Thymus (tissue), 11 donors: ENCODE measurements at regions not wholly inside any gene's neighbourhood (a gene's known extent, or its start where the extent isn't known, plus 50 kb on each side); places are given as distances from the start of the nearest gene placed in this dataset.

Source experiments
- DNase-seq, 9 donors: peaks; one replicate each; pipeline ENCODE4 v3.0.0-alpha.2; 2013; ENCODE audit warnings: low spot score in 9 of 9, low read depth in 6 of 9, missing footprints in 1 of 9
- H3K27ac ChIP-seq, 2 donors: one replicate each; pipeline ENCODE4 v1.5.1; 2013; ENCODE audit warnings: control low read depth in 1 of 2, low read depth in 1 of 2, low read length in 1 of 2, mild to moderate bottlenecking in 1 of 2, moderate library complexity in 1 of 2
- H3K27me3 ChIP-seq, 2 donors: one replicate each; pipeline ENCODE4 v1.5.1; 2013; ENCODE audit warnings: low read length in 1 of 2; ENCODE audit not compliant: control insufficient read depth in 2 of 2, insufficient read depth in 1 of 2
- H3K36me3 ChIP-seq, 2 donors: one replicate each; pipeline ENCODE4 v1.5.1; 2013; ENCODE audit warnings: low read length in 1 of 2, mild to moderate bottlenecking in 1 of 2, moderate library complexity in 1 of 2; ENCODE audit not compliant: control insufficient read depth in 2 of 2, insufficient read depth in 2 of 2
- H3K4me1 ChIP-seq, 2 donors: one replicate each; pipeline ENCODE4 v1.5.1; 2013; ENCODE audit warnings: low read length in 2 of 2; ENCODE audit not compliant: control insufficient read depth in 2 of 2, insufficient read depth in 2 of 2
- H3K4me3 ChIP-seq, 2 donors: one replicate each; pipeline ENCODE4 v1.5.1; 2013; ENCODE audit warnings: low read length in 2 of 2, control low read depth in 1 of 2, mild to moderate bottlenecking in 1 of 2
- H3K9me3 ChIP-seq, 2 donors: one replicate each; pipeline ENCODE4 v1.5.1; 2013; ENCODE audit warnings: low read length in 1 of 2, mild to moderate bottlenecking in 1 of 2; ENCODE audit not compliant: control insufficient read depth in 2 of 2, insufficient read depth in 1 of 2
- WGBS: extraction: QIAGEN DNeasy Blood & Tissue Kit; methylation state at CpG from one replicate; pipeline ENCODE4 v1.1.7; 2013; 5-methylcytosine and 5-hydroxymethylcytosine counted together
- donor health status: healthy.

DNA sequence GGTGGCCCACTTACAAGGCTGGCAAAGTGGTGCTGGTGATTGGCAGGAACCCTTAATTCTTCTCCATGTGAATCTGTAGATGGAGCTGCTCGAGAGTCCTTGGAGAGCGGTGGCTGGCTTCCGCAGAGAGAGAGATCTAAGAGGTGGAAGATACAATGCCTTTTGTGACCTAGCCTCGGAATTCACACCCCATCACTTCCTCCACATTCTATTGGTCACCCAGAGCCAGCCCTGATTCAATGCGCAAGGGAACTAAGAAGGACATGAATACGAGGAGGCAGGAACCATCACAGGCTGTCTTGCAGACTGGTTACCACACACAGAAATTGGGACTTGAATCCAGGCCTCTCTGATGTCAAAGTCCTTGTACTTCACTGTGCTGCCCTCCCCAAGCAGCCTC, 128.9 kb upstream of the PROKR2 start:
- Histone ChIP-seq H3K27me3 (peaks cover 0 to 6% of the 10 kb centered on the region in 2 donors), H3K4me1 (no peaks in the 10 kb centered on the region), H3K27ac (no peak overlapping the region), H3K4me3 (no peak overlapping the region), H3K36me3 (no peaks in the 10 kb centered on the region), H3K9me3 (no peaks in the 10 kb centered on the region)
- DNase-seq = no peak
- 89% methylated on average over 6 of the region's 6 CpGs for whole genome bisulfite sequencing

- H3K9me3 ChIP-seq = no peaks in the 10 kb centered on the region
- no peak for DNase-seq
- H3K27ac ChIP-seq = no peak overlapping the region
- H3K27me3 ChIP-seq = no peaks in the 10 kb centered on the region
- H3K4me1 ChIP-seq = no peaks in the 10 kb centered on the region
- no peaks in the 10 kb centered on the region for H3K36me3 ChIP-seq
- WGBS = 94% methylated on average over 5 of the region's 5 CpGs
- no peak overlapping the region for H3K4me3 ChIP-seq
These were observed 125.3 kb upstream of the PROKR2 start for GRCh38 chr20:5442101-5442500.

DNA sequence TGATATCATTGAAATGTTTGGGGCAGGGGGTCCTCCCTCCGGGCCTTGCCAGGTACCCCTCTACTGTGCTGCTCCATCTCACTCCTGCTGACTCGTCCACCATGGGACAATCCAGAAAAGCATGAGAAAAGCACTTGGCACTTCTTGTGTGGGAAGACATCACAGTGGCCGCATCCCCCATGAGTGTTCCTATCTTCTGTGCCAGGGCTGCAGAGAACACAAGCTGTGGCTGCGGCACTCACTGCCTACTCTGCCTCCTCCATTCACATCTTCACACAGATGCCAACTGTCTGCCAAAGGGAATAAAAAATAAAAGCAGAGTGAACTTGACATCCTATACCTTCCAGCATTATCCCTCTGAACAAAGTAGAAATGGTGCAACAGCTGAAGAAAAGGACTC, 117.4 kb upstream of the PROKR2 start:
- no peaks in the 10 kb centered on the region for H3K4me1 ChIP-seq

GRCh38 chr20:5433352-5433751, 116.6 kb upstream of the PROKR2 start:
- no peak overlapping the region for H3K4me3 ChIP-seq
- no peak for DNase-seq
- WGBS = 94% methylated on average over 3 of the region's 3 CpGs

More for the DNA sequence above, 117.4 kb upstream of the PROKR2 start:
- H3K9me3 ChIP-seq = no peaks in the 10 kb centered on the region
- peaks cover 0 to 5% of the 10 kb centered on the region in 2 donors for H3K27me3 ChIP-seq
- no peak for DNase-seq
- H3K4me3 ChIP-seq = no peak overlapping the region
- WGBS = 92% methylated on average over 4 of the region's 4 CpGs
- H3K27ac ChIP-seq = no peak overlapping the region
- no peaks in the 10 kb centered on the region for H3K36me3 ChIP-seq

GRCh38 chr20:5432030-5432429, 115.3 kb upstream of the PROKR2 start:
- peaks cover 0 to 5% of the 10 kb centered on the region in 2 donors for H3K27me3 ChIP-seq
- 91% methylated on average over 15 of the region's 15 CpGs for WGBS
- no peak for DNase-seq
- no peak overlapping the region for H3K27ac ChIP-seq
- no peaks in the 10 kb centered on the region for H3K9me3 ChIP-seq
- no peaks in the 10 kb centered on the region for H3K36me3 ChIP-seq
- H3K4me1 ChIP-seq = no peaks in the 10 kb centered on the region
- H3K4me3 ChIP-seq = no peak overlapping the region

More at GRCh38 chr20:5433352-5433751, 116.6 kb upstream of the PROKR2 start:
- Histone ChIP-seq H3K36me3 (no peaks in the 10 kb centered on the region), H3K27me3 (peaks cover 0 to 5% of the 10 kb centered on the region in 2 donors), H3K4me1 (no peaks in the 10 kb centered on the region), H3K27ac (no peak overlapping the region), H3K9me3 (no peaks in the 10 kb centered on the region)

DNA sequence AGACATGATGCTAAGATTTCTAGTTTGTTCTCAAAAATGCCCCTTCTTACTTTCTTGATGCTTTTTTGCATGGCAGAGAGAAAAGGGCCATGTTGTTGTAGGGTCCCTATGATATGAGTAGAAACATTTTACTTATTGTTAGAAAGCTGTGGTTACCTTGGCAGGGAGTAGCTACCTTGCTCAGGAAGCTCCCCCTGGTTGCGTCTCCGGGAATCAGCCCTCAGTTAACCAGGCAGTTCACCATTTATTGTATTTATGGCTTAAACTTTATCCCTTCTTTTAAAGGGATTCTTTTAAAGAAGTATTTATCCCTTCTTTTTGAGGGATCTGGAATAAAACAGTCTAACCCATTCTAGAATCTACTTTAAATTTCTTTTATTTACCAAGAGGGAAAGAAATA, 113.9 kb upstream of the PROKR2 start:
- WGBS = 30% methylated on average over 2 of the region's 2 CpGs
- Histone ChIP-seq H3K4me3 (no peak overlapping the region), H3K9me3 (no peaks in the 10 kb centered on the region), H3K36me3 (no peaks in the 10 kb centered on the region), H3K27ac (no peak overlapping the region), H3K4me1 (no peaks in the 10 kb centered on the region), H3K27me3 (peaks cover 0 to 5% of the 10 kb centered on the region in 2 donors)
- no peak for DNase-seq

GRCh38 chr20:5426026-5426425, 109.3 kb upstream of the PROKR2 start:
- H3K27ac ChIP-seq = no peak overlapping the region
- H3K9me3 ChIP-seq = no peaks in the 10 kb centered on the region
- DNase-seq = no peak
- H3K36me3 ChIP-seq = no peaks in the 10 kb centered on the region
- WGBS = 82% methylated on average over 4 of the region's 4 CpGs
- H3K4me1 ChIP-seq = no peaks in the 10 kb centered on the region
- no peak overlapping the region for H3K4me3 ChIP-seq
- no peaks in the 10 kb centered on the region for H3K27me3 ChIP-seq

DNA sequence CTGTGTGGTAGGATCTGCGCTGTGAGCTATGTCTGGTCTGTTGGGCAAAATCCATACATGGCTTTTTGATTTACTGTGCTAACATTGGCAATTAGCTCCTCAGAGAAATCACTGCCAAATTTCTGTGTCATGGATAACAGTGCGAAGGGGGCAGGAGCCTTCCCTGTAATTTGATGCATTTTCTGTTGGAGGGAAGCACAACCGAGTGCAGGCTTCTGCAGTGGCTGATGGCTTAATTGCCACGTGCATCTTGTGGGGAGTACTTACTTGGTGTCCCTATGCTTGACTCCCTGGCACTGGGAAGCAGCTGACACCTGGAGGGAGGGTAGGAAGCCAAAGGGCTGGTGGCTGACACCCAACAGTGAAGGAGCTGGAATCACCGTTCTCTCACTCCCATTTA, 99.3 kb upstream of the PROKR2 start:
- Histone ChIP-seq H3K4me3 (no peak overlapping the region), H3K4me1 (no peaks in the 10 kb centered on the region), H3K27ac (no peak overlapping the region), H3K27me3 (no peaks in the 10 kb centered on the region), H3K9me3 (no peaks in the 10 kb centered on the region), H3K36me3 (no peaks in the 10 kb centered on the region)
- no peak for DNase-seq
- 73% methylated on average over 5 of the region's 5 CpGs for WGBS

DNA sequence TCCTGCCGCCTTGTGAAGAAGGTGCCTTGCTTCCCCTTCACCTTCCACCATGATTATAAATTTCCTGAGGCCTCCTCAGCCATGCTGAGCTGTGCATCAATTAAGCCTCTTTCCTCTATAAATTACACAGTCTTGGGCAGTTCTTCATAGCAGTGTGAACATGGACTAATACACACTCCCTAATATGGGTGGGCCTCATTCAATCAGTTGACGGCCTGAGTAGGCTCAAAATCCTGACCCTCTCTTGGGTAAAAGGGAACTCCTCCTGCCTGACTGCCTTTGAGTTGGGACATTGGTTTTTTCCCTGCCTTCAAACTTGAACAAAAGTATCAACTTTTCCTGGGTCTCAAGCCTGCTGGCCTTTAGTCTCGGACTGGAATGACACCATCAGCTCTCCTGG, 96.6 kb upstream of the PROKR2 start:
- no peak for DNase-seq
- H3K36me3 ChIP-seq = no peaks in the 10 kb centered on the region
- no peak overlapping the region for H3K4me3 ChIP-seq
- no peak overlapping the region for H3K27ac ChIP-seq
- H3K27me3 ChIP-seq = no peaks in the 10 kb centered on the region
- H3K9me3 ChIP-seq = no peaks in the 10 kb centered on the region
- WGBS = 95% methylated on average over 3 of the region's 3 CpGs
- no peaks in the 10 kb centered on the region for H3K4me1 ChIP-seq

DNA sequence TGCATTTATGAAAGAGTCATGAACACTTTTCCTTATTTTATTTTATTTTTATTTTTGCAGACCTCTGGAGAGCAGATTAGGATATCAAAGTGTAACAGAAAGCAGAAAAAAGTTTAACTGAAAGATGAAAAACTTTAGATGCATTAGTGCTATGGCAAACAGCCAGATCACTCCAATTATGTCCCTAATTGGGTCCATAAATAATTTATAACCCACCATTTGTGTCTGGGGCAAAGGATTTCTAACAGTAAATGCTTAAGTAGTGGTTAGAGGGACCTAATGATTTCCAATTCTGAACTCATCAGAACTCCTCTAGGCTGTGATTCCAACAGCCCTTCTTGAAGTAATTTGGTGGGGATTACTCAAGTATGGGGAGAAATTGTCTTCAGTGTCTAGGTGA, 93.7 kb upstream of the PROKR2 start:
- H3K9me3 ChIP-seq = no peaks in the 10 kb centered on the region
- DNase-seq = no peak
- H3K4me1 ChIP-seq = no peaks in the 10 kb centered on the region
- H3K27me3 ChIP-seq = no peaks in the 10 kb centered on the region
- H3K4me3 ChIP-seq = no peak overlapping the region
- H3K27ac ChIP-seq = no peak overlapping the region
- H3K36me3 ChIP-seq = no peaks in the 10 kb centered on the region
